K562 (cell line): ENCODE measurements at regions not wholly inside any gene's neighbourhood (a gene's known extent, or its start where the extent isn't known, plus 50 kb on each side); places are given as distances from the start of the nearest gene placed in this dataset.
"Not testable (repeated sequence)": the region's sequence is repeated elsewhere in the genome, so short reads cannot be mapped to it uniquely, and the experiment has no call there.

Experiments
- ATAC-seq: fragments of 200-7000 bp; cut with Tn5 transposase; 3 replicates; pipeline ENCODE4 v1.9.1; 2020; ENCODE audit warnings: moderate library complexity
- BruUV-seq: library from RNA; stranded (reverse); fragments of 400-500 nt; replicated peaks from 2 replicates; lab custom pipeline; 2021; lab: Mats Ljungman, UMichigan
- CTCF ChIA-PET: fragments of 300-600 bp; formaldehyde crosslinking; extraction: SDS; loops from one replicate; lab custom pipeline; 2021; ENCODE audit warnings: low intra/inter-chr PET ratio; lab: Yijun Ruan, JAX
- POLR2A ChIA-PET: fragments of 300-600, 350-650 bp; sonication (Branson Sonifier 250); formaldehyde crosslinking; extraction: SDS; loops from one replicate; lab custom pipeline; 2021; ENCODE audit warnings: antibody characterized with exemption, inconsistent platforms; lab: Yijun Ruan, JAX
- DNase-seq, 4 experiments: peaks; one replicate each; pipeline versions ENCODE4 v3.0.0 to v3.0.0-alpha.2; 2011 to 2018; ENCODE audit warnings: low spot score in 3 of 4, mixed read lengths in 3 of 4; ENCODE audit errors: extremely low read depth in 1 of 4
- FAIRE-seq: peaks from 2 replicates; lab custom pipeline; 2011; peaks lifted over from hg19 to GRCh38; lab: Jason Lieb, UNC
- H2AFZ ChIP-seq: 2 replicates; pipeline ENCODE4 v1.6.0; 2011; ENCODE audit warnings: low read depth, low read length, control low read depth, inconsistent platforms
- H3K27ac ChIP-seq: fragments of 200-600 bp; 3 replicates; pipeline ENCODE4 v1.8.0; 2011; ENCODE audit warnings: low read depth, mild to moderate bottlenecking, control low read depth, inconsistent platforms, low read length, moderate library complexity, mixed read lengths; ENCODE audit errors: extremely low read depth
- H3K27me3 ChIP-seq, 2 experiments: fragments of 300-600 bp in 1 of 2; 2 replicates in 1 of 2; 3 replicates in 1 of 2; pipeline versions ENCODE4 v1.6.0 to v1.8.0; 2011; ENCODE audit warnings: inconsistent platforms in 2 of 2, low read length in 2 of 2, mild to moderate bottlenecking in 1 of 2, mixed read lengths in 1 of 2, moderate library complexity in 1 of 2; ENCODE audit not compliant: control insufficient read depth in 2 of 2, insufficient read depth in 2 of 2
- H3K36me3 ChIP-seq: fragments of 300-600 bp; 3 replicates; pipeline ENCODE4 v1.8.0; 2011; ENCODE audit warnings: mild to moderate bottlenecking, low read length, inconsistent platforms; ENCODE audit not compliant: control insufficient read depth, insufficient read depth
- H3K4me1 ChIP-seq, 2 experiments: fragments of 200-600 bp in 1 of 2; replicated peaks in 1 of 2; 2 replicates in 1 of 2; 3 replicates in 1 of 2; pipeline versions ENCODE4 v1.5.1 to v1.8.0; 2011; ENCODE audit warnings: inconsistent platforms in 2 of 2, low read length in 2 of 2, mild to moderate bottlenecking in 1 of 2, mixed read lengths in 1 of 2, moderate library complexity in 1 of 2; ENCODE audit not compliant: control insufficient read depth in 2 of 2, insufficient read depth in 2 of 2
- H3K4me2 ChIP-seq: 2 replicates; pipeline ENCODE4 v1.6.1; 2011; ENCODE audit warnings: low read length, control low read depth, inconsistent platforms, mixed read lengths; ENCODE audit not compliant: insufficient read depth
- H3K4me3 ChIP-seq: fragments of 200-600 bp; sonication (generic), shearing (Covaris generic); 2 replicates; pipeline ENCODE4 v1.5.1; 2016; ENCODE audit warnings: control low read depth, inconsistent platforms
- H3K79me2 ChIP-seq: fragments of 200-600 bp; 3 replicates; pipeline ENCODE4 v1.8.0; 2011; ENCODE audit warnings: low read length, inconsistent platforms; ENCODE audit not compliant: control insufficient read depth, insufficient read depth
- H3K9ac ChIP-seq, 2 experiments: 2 replicates each; pipeline versions ENCODE4 v1.6.0 to v1.6.1; 2011; ENCODE audit warnings: low read depth in 2 of 2, low read length in 2 of 2, control low read depth in 1 of 2, inconsistent platforms in 1 of 2, mild to moderate bottlenecking in 1 of 2, mixed read lengths in 1 of 2; ENCODE audit not compliant: insufficient read depth in 1 of 2
- H3K9me1 ChIP-seq: one replicate; pipeline ENCODE4 v1.6.0; 2011; ENCODE audit warnings: inconsistent platforms, mild to moderate bottlenecking, low read length, moderate library complexity; ENCODE audit not compliant: control insufficient read depth, insufficient read depth
- H3K9me3 ChIP-seq: replicated peaks from 2 replicates; pipeline ENCODE4 v1.5.1; 2011; ENCODE audit warnings: low read depth, low read length, inconsistent platforms; ENCODE audit not compliant: control insufficient read depth, insufficient read depth
- H4K20me1 ChIP-seq: replicated peaks from 2 replicates; pipeline ENCODE4 v1.6.1; 2011; ENCODE audit warnings: low read length, inconsistent platforms, mixed read lengths; ENCODE audit not compliant: control insufficient read depth, insufficient read depth
- ARHGAP35 ChIP-seq: fragments of 450-650 bp; IDR thresholded peaks from 2 replicates; pipeline ENCODE4 v1.6.1; 2018; ENCODE audit not compliant: partially characterized antibody
- BACH1 ChIP-seq: fragments of 200-800 bp; sonication (Bioruptor generic); IDR thresholded peaks from 2 replicates; pipeline ENCODE4 v1.6.1; 2016; ENCODE audit warnings: missing genetic modification characterization, missing compliant biosample characterization
- GATA2 ChIP-seq: sonication (generic); formaldehyde crosslinking; IDR thresholded peaks from 2 replicates; pipeline ENCODE4 v1.4.0; 2020; ENCODE audit warnings: mild to moderate bottlenecking, missing genetic modification reagents
- HNRNPL ChIP-seq: fragments of 200-400 bp; formaldehyde crosslinking; IDR thresholded peaks from 2 replicates; pipeline ENCODE4 v1.6.1; 2017; ENCODE audit warnings: low read depth, mild to moderate bottlenecking, low read length
- KDM1A ChIP-seq, 2 experiments: fragments of 450-650 bp; IDR thresholded peaks; 2 replicates each; pipeline ENCODE4 v1.6.1; 2016; ENCODE audit warnings: mild to moderate bottlenecking in 2 of 2
- OTX1 ChIP-seq: fragments of 450-650 bp; formaldehyde crosslinking; IDR thresholded peaks from 2 replicates; pipeline ENCODE4 v1.4.0; 2022; ENCODE audit warnings: mild to moderate bottlenecking
- ZNF551 ChIP-seq: fragments of 250-450 bp; sonication (Bioruptor Pico); IDR thresholded peaks from 2 replicates; pipeline ENCODE4 v1.5.0; 2021; ENCODE audit warnings: mild to moderate bottlenecking, moderate library complexity
- ZNF668 ChIP-seq: fragments of 250-450 bp; sonication (Bioruptor Pico); IDR thresholded peaks from 2 replicates; pipeline ENCODE4 v1.8.0; 2022; ENCODE audit warnings: mild to moderate bottlenecking, inconsistent platforms
- WGBS: fragments of 100-300 bp; shearing (Covaris generic); methylation state at CpG from one replicate; pipeline ENCODE4 v1.1.6; 2016; ENCODE audit warnings: low coverage, mixed read lengths; ENCODE audit not compliant: insufficient coverage; ENCODE audit errors: missing lambda C conversion rate; 5-methylcytosine and 5-hydroxymethylcytosine counted together
- in situ Hi-C: fragments of 300-500 bp; cut with MboI; formaldehyde crosslinking; loops from 4 replicates; pipeline ENCODE4 v1.15.0; 2018; ENCODE audit warnings: inconsistent platforms, mixed read lengths
- intact Hi-C: fragments of 100-400 bp; cut with micrococcal nuclease; formaldehyde crosslinking; loops from 2 replicates; pipeline ENCODE4 v1.14.2; 2022
- TF ChIP-seq, protein P1 (sequence below): IDR thresholded peaks from 2 replicates; pipeline ENCODE4 v1.6.1; 2016; ENCODE audit warnings: missing genetic modification characterization, missing compliant biosample characterization
- TF ChIP-seq, protein P2 (sequence below): sonication (generic); formaldehyde crosslinking; IDR thresholded peaks from 2 replicates; pipeline ENCODE4 v1.8.0; 2022; ENCODE audit warnings: mild to moderate bottlenecking, low read depth, missing genetic modification reagents

DNA sequence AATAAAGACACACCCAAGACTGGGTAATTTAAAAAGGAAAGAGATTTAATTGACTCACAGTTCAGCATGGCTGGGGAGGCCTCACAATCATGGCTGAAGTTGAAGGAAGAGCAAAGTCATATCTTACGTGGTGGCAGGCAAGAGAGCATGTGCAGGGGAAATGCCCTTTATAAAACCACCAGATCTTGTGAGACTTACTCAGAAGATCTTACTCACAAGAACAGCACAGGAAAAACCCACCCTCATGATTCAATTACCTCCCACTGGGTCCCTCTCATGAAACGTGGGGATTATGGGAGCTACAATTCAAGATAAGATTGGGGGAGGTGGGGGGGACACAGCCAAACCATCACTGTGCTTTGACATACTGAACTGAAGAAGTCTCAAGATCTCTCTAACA, 800.0 kb downstream of the TENT5A start:
- H3K9me1 ChIP-seq, H3K27ac ChIP-seq, DNase-seq, BruUV-seq, H3K4me1 ChIP-seq, H3K4me3 ChIP-seq, H3K9ac ChIP-seq, CTCF ChIA-PET, H3K79me2 ChIP-seq, ATAC-seq, H2AFZ ChIP-seq, POLR2A ChIA-PET, intact Hi-C loops, in situ Hi-C loops, H3K9me3 ChIP-seq, H3K36me3 ChIP-seq, FAIRE-seq, H3K27me3 ChIP-seq, H4K20me1 ChIP-seq, H3K4me2 ChIP-seq: not testable (repeated sequence)
- WGBS, result 0% methylated on average over 2 of the region's 2 CpGs

DNA sequence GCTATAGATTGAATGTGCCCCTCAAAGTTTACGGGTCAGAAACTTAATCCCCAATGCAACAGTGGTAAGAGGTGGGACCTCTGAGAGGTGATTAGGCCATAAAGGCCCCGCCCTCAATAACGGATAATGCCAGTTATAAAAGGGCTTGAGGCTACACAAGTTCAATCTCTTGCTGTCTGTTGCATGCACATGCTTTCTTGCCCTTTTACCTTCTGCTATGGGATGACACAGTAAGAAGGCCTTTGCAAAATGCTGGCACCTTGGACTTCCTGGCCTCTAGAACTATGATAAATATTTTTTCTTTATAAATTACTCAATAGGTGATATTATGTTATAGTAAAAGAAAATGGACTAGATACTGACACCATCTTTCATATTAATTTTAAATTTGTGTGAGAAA, 806.1 kb downstream of the TENT5A start:
- ATAC-seq, result no peak
- no peak overlapping the region for H2AFZ ChIP-seq
- CTCF ChIA-PET, result no interaction called here
- H3K9me1 ChIP-seq, result no peaks in the 10 kb centered on the region
- H3K79me2 ChIP-seq, result no peaks in the 10 kb centered on the region
- in situ Hi-C loops (no loop called here), intact Hi-C loops (no loop called here)
- H3K4me1 ChIP-seq, result no peaks in the 10 kb centered on the region
- no peak overlapping the region for H3K27ac ChIP-seq
- H3K4me3 ChIP-seq, result no peak overlapping the region
- no peaks in the 10 kb centered on the region for H3K36me3 ChIP-seq
- FAIRE-seq, result no peak
- H3K9me3 ChIP-seq, result no peaks in the 10 kb centered on the region
- no peaks in the 10 kb centered on the region for H4K20me1 ChIP-seq
- DNase-seq, result no peak
- no peak overlapping the region for H3K4me2 ChIP-seq
- BruUV-seq, result no TSS peak
- TF ChIP-seq, protein P1, sequence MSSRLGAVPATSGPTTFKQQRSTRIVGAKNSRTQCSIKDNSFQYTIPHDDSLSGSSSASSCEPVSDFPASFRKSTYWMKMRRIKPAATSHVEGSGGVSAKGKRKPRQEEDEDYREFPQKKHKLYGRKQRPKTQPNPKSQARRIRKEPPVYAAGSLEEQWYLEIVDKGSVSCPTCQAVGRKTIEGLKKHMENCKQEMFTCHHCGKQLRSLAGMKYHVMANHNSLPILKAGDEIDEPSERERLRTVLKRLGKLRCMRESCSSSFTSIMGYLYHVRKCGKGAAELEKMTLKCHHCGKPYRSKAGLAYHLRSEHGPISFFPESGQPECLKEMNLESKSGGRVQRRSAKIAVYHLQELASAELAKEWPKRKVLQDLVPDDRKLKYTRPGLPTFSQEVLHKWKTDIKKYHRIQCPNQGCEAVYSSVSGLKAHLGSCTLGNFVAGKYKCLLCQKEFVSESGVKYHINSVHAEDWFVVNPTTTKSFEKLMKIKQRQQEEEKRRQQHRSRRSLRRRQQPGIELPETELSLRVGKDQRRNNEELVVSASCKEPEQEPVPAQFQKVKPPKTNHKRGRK (tag), result no peak
- TF ChIP-seq ZNF551 (no peak), ZNF668 (CRISPR knock-in tag) (no peak), ARHGAP35 (no peak), GATA2 (CRISPR knock-in tag) (no peak), KDM1A (IDR thresholded peaks at IDR 0.05) (no peak), HNRNPL (no peak), BACH1 (tag) (no peak), OTX1 (CRISPR knock-in tag) (no peak)
- TF ChIP-seq, protein P2, sequence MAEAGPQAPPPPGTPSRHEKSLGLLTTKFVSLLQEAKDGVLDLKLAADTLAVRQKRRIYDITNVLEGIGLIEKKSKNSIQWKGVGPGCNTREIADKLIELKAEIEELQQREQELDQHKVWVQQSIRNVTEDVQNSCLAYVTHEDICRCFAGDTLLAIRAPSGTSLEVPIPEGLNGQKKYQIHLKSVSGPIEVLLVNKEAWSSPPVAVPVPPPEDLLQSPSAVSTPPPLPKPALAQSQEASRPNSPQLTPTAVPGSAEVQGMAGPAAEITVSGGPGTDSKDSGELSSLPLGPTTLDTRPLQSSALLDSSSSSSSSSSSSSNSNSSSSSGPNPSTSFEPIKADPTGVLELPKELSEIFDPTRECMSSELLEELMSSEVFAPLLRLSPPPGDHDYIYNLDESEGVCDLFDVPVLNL, result no peak
- TF ChIP-seq, all 486 proteins: peak for 0
- Histone ChIP-seq H3K27me3 (no peaks in the 10 kb centered on the region), H3K9ac (no peak overlapping the region)
- POLR2A ChIA-PET, result no interaction called here
- WGBS, result 0% methylated on average over 3 of the region's 3 CpGs
